Vagina (tissue), 2 donors: ENCODE measurements at regions not wholly inside any gene's neighbourhood (a gene's known extent, or its start where the extent isn't known, plus 50 kb on each side); places are given as distances from the start of the nearest gene placed in this dataset.

Experiments
- DNase-seq, 2 donors: peaks; one replicate each; pipeline ENCODE4 v3.0.0-alpha.2; 2017; ENCODE audit errors: extremely low spot score in 2 of 2
- H3K27ac ChIP-seq: fragments of 200-600 bp; sonication (generic); one replicate; pipeline ENCODE4 v1.5.1; 2019
- H3K27me3 ChIP-seq: fragments of 200-600 bp; sonication (generic); one replicate; pipeline ENCODE4 v1.5.1; 2019
- H3K36me3 ChIP-seq, 2 donors: fragments of 200-600 bp; sonication (generic); one replicate each; pipeline ENCODE4 v1.5.1; 2017 to 2019
- H3K4me1 ChIP-seq: fragments of 200-600 bp; sonication (generic); one replicate; pipeline ENCODE4 v1.5.1; 2019
- H3K4me3 ChIP-seq, 2 donors: fragments of 200-600 bp; sonication (generic); 1 replicate in 1 of 2; 2 replicates in 1 of 2; pipeline ENCODE4 v1.5.1; 2016 to 2019
- H3K9me3 ChIP-seq: fragments of 200-600 bp; sonication (generic); one replicate; pipeline ENCODE4 v1.5.1; 2019
- CTCF ChIP-seq, 3 experiments: fragments of 450-650 bp in 2 of 3; fragments of 200-600 bp in 1 of 3; sonication (generic) in 1 of 3; IDR thresholded peaks; one replicate each; pipeline ENCODE4 v1.5.1; 2017 to 2019; ENCODE audit warnings: antibody characterized with exemption in 3 of 3, mild to moderate bottlenecking in 2 of 3, moderate library complexity in 2 of 3
- POLR2A ChIP-seq, 2 donors: fragments of 450-650 bp; IDR thresholded peaks; one replicate each; pipeline ENCODE4 v1.6.1; 2017; ENCODE audit warnings: antibody characterized with exemption in 2 of 2, mild to moderate bottlenecking in 2 of 2, moderate library complexity in 2 of 2
- POLR2AphosphoS5 ChIP-seq, 2 donors: sonication (generic); formaldehyde crosslinking; IDR thresholded peaks; one replicate each; pipeline ENCODE4 v1.9.0; 2017; ENCODE audit warnings: antibody characterized with exemption in 2 of 2, mild to moderate bottlenecking in 2 of 2, low read depth in 1 of 2; ENCODE audit not compliant: insufficient read depth in 1 of 2
- intact Hi-C: fragments of 100-400 bp; cut with DNase I; formaldehyde crosslinking; loops from one replicate; pipeline ENCODE4 v1.15.1; 2023

GRCh38 chr4:184293552-184293951, 75.9 kb upstream of the ENPP6 start:
- peak in 1 of 2 donors; percentile 29 for DNase-seq

GRCh38 chr4:184292877-184293276, 75.2 kb upstream of the ENPP6 start:
- Histone ChIP-seq H3K4me3 (no peak overlapping the region), H3K27me3 (no peaks in the 10 kb centered on the region), H3K27ac (no peak overlapping the region), H3K4me1 (peaks cover 11% of the 10 kb centered on the region), H3K9me3 (no peaks in the 10 kb centered on the region), H3K36me3 (no peaks in the 10 kb centered on the region)
- TF ChIP-seq POLR2A (IDR thresholded peaks at IDR 0.05): no peak
- no peak for TF ChIP-seq POLR2AphosphoS5 (IDR thresholded peaks at IDR 0.05; ENCODE audit: insufficient read depth in 1 of 2, low read depth in 1 of 2)
- TF ChIP-seq CTCF (IDR thresholded peaks at IDR 0.05): no peak
- intact Hi-C loops: no loop called here
- no peak for DNase-seq

More at GRCh38 chr4:184293552-184293951, 75.9 kb upstream of the ENPP6 start:
- Histone ChIP-seq H3K36me3 (no peaks in the 10 kb centered on the region), H3K27ac (no peak overlapping the region), H3K9me3 (no peaks in the 10 kb centered on the region), H3K27me3 (no peaks in the 10 kb centered on the region), H3K4me3 (no peak overlapping the region), H3K4me1 (peaks cover 5% of the 10 kb centered on the region)
- TF ChIP-seq POLR2A (IDR thresholded peaks at IDR 0.05) (no peak), CTCF (IDR thresholded peaks at IDR 0.05) (no peak), POLR2AphosphoS5 (IDR thresholded peaks at IDR 0.05; ENCODE audit: insufficient read depth in 1 of 2, low read depth in 1 of 2) (no peak)
- intact Hi-C loops: no loop called here

- TF ChIP-seq POLR2AphosphoS5 (IDR thresholded peaks at IDR 0.05; ENCODE audit: insufficient read depth in 1 of 2, low read depth in 1 of 2) (no peak), CTCF (IDR thresholded peaks at IDR 0.05) (no peak), POLR2A (IDR thresholded peaks at IDR 0.05) (no peak)
- Histone ChIP-seq H3K27me3 (no peaks in the 10 kb centered on the region), H3K9me3 (no peaks in the 10 kb centered on the region), H3K27ac (no peak overlapping the region), H3K4me1 (peaks cover 13% of the 10 kb centered on the region), H3K4me3 (no peak overlapping the region), H3K36me3 (no peaks in the 10 kb centered on the region)
- DNase-seq: peak in 1 of 2 donors; percentile 79
- intact Hi-C loops: no loop called here
These were observed 74.8 kb upstream of the ENPP6 start for GRCh38 chr4:184292465-184292867.

- H3K27ac ChIP-seq: no peak overlapping the region
- TF ChIP-seq POLR2AphosphoS5 (IDR thresholded peaks at IDR 0.05; ENCODE audit: insufficient read depth in 1 of 2, low read depth in 1 of 2) (no peak), CTCF (IDR thresholded peaks at IDR 0.05) (no peak)
- intact Hi-C loops: loop anchor here (5.0 to 10.0 kb wide), 2 partner anchors 186 to 248 kb away; partner anchors contain the start of gene IRF2
These were observed 71.5 kb upstream of the ENPP6 start for GRCh38 chr4:184289179-184289535.

GRCh38 chr4:184288451-184289178, 70.9 kb upstream of the ENPP6 start:
- TF ChIP-seq POLR2A (IDR thresholded peaks at IDR 0.05): no peak
- no peak for TF ChIP-seq POLR2AphosphoS5 (IDR thresholded peaks at IDR 0.05; ENCODE audit: insufficient read depth in 1 of 2, low read depth in 1 of 2)
- no peak for TF ChIP-seq CTCF (IDR thresholded peaks at IDR 0.05)
- peaks cover 21% of the 10 kb centered on the region for H3K4me1 ChIP-seq
- no peak overlapping the region for H3K4me3 ChIP-seq
- intact Hi-C loops: loop anchor here (5.0 to 10.0 kb wide), 2 partner anchors 186 to 249 kb away; partner anchors contain the start of gene IRF2
- H3K27me3 ChIP-seq: no peaks in the 10 kb centered on the region
- no peaks in the 10 kb centered on the region for H3K9me3 ChIP-seq
- H3K36me3 ChIP-seq: no peaks in the 10 kb centered on the region
- peak in 1 of 2 donors; percentile 70 for DNase-seq
- no peak overlapping the region for H3K27ac ChIP-seq

More at GRCh38 chr4:184289179-184289535, 71.5 kb upstream of the ENPP6 start:
- no peak overlapping the region for H3K4me3 ChIP-seq
- no peak for DNase-seq
- no peaks in the 10 kb centered on the region for H3K9me3 ChIP-seq
- peaks cover 21% of the 10 kb centered on the region for H3K4me1 ChIP-seq
- H3K27me3 ChIP-seq: no peaks in the 10 kb centered on the region
- H3K36me3 ChIP-seq: no peaks in the 10 kb centered on the region
